Astrocyte of the spinal cord (primary cell): ENCODE measurements at regions not wholly inside any gene's neighbourhood (a gene's known extent, or its start where the extent isn't known, plus 50 kb on each side); places are given as distances from the start of the nearest gene placed in this dataset.

Experiments
- DNase-seq: peaks from one replicate; pipeline ENCODE4 v3.0.0; 2011; ENCODE audit warnings: low read depth, low spot score
- H3K4me3 ChIP-seq: 2 replicates; pipeline ENCODE4 v1.5.1; 2011; ENCODE audit warnings: low read depth, mild to moderate bottlenecking, low read length, moderate library complexity
- CTCF ChIP-seq: IDR thresholded peaks from 2 replicates; pipeline ENCODE4 v1.5.1; 2012; ENCODE audit warnings: low read depth, mild to moderate bottlenecking, low read length, inconsistent platforms
- in situ Hi-C: cut with HindIII; loops from 2 replicates; pipeline ENCODE4 v1.10.0; 2017; ENCODE audit warnings: low sequenced_read_pairs

- no peak overlapping the region for H3K4me3 ChIP-seq
- in situ Hi-C loops, result no loop called here
- no peak for TF ChIP-seq CTCF
- DNase-seq, result no peak
Measured at GRCh38 chr14:58964598-58964928, 223.9 kb upstream of the DAAM1 start.

- in situ Hi-C loops, result no loop called here
- no peak overlapping the region for H3K4me3 ChIP-seq
- no peak for DNase-seq
- no peak for TF ChIP-seq CTCF
Measured at GRCh38 chr14:58965601-58966000, 222.9 kb upstream of the DAAM1 start.

GRCh38 chr14:58966997-58967396, 221.5 kb upstream of the DAAM1 start:
- TF ChIP-seq CTCF, result no peak
- H3K4me3 ChIP-seq, result no peak overlapping the region
- in situ Hi-C loops, result no loop called here
- no peak for DNase-seq

DNA sequence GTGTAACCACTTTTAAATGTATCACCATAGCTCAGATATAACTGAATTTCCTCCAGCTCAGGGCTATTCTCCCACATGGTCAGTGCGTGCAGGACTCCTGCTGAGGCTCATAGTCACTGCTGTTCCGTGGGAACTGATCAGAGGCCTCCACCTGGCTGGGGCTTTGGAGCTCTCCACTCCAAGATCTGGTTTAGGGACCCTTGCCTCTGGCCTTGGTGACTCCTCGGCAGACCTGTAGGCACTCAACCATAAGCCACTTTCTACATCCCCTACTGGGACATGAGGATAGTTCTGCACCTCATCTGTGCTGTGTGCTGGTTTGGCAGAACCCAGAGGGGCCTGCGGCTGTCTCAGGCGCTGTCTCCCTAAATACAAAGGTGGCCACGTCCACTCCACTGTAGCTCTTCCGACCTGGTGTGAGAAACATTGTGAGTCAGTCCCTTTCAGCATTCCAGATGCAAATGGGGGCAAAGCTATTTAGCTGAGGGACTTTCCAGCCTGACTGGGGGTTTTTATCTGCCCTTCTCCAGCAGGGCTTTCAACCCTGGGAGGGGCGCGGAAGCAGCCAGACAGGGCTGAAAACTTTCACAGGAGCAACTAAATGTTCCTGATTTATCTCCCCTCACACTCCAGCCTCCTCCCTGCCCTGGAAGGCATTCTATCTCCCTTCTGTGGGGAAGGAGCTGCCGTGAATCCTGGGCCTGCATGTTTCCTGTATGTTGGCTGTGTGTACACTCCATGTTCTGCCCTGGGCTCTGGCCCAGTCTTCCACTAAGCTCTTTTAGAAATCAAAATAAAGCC, 218.3 kb upstream of the DAAM1 start:
- H3K4me3 ChIP-seq, result no peak overlapping the region
- DNase-seq, result peak; percentile 33
- in situ Hi-C loops, result no loop called here
- TF ChIP-seq CTCF, result no peak

DNA sequence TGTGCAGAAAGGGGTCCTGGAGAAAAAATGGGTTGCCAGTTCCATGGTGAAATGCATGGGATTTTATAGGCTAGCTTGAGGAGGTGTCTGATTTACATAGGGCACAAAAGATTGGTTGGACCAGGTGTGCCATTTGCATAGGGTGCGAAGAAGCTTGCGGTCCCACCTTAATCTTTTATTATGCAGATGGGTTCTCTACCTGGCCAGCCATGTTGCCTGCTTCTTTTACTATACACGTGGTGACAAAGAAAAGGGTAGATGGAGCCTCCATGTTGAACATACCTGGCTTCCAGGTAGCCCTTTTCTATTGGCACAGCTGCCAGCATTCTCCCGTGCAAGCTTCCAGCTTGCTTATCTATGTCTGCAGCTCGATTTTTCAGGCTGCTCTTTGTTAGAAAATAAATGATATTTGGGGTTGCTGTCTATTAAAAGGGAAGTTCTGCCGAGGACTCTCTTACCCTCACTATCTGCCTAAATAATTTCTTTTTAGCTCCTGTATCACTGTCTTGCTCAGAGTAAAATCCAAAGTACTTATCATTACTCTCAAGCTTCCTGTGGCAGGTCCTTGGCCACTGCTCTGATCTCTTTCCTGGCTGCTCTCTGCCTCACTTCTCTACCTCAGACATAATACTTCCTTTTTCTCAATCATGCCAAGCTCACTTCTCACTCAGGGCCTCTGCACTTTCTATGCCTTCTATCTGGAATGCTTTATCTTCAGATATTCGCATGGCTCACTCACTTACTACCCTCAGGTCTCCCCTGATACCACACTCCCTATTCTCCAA, 216.0 kb upstream of the DAAM1 start:
- no peak for DNase-seq
- TF ChIP-seq CTCF, result no peak
- in situ Hi-C loops, result no loop called here
- H3K4me3 ChIP-seq, result no peak overlapping the region

DNA sequence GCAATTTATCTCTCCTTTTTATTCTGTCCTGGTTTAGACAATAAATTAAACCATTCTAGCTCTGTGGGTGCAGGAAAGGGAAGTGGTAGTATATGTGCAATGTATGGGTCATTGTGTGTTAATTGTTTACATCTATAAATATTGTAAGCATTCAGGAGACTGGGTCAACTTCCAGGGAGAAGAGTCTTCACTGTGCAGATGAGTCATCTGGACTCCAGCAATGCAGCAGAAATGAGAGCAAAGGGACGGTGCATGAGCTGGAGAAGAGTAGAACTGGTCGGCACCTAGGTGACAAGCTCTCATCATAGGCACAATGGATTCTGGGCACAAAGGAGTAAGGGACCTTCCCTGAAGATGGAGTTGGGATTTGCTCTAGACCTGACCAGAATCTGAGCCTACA, 211.1 kb upstream of the DAAM1 start:
- in situ Hi-C loops, result no loop called here
- no peak for DNase-seq
- H3K4me3 ChIP-seq, result no peak overlapping the region
- no peak for TF ChIP-seq CTCF
